Stomach (tissue), 8 donors: ENCODE measurements at regions not wholly inside any gene's neighbourhood (a gene's known extent, or its start where the extent isn't known, plus 50 kb on each side); places are given as distances from the start of the nearest gene placed in this dataset.

ENCODE experiments used
- DNase-seq, 2 donors: peaks; one replicate each; pipeline versions ENCODE4 v3.0.0 to v3.0.0-alpha.2; 2013 to 2019
- H3K27ac ChIP-seq, 5 donors: fragments of 200-600 bp in 4 of 5; sonication (generic) in 4 of 5; one replicate each; pipeline ENCODE4 v1.5.1; 2013 to 2019; ENCODE audit warnings: mild to moderate bottlenecking in 1 of 5, moderate library complexity in 1 of 5
- H3K27me3 ChIP-seq, 3 donors: fragments of 200-600 bp; sonication (generic); one replicate each; pipeline ENCODE4 v1.5.1; 2017 to 2019; ENCODE audit warnings: mixed run types in 1 of 3
- H3K36me3 ChIP-seq, 4 donors: fragments of 200-600 bp; sonication (generic); 1 replicate in 3 of 4; 2 replicates in 1 of 4; pipeline ENCODE4 v1.5.1; 2016 to 2019
- H3K4me1 ChIP-seq, 4 donors: fragments of 200-600 bp; sonication (generic); one replicate each; pipeline ENCODE4 v1.5.1; 2016 to 2019
- H3K4me3 ChIP-seq, 4 donors: fragments of 200-600 bp; sonication (generic) in 3 of 4; one replicate each; pipeline ENCODE4 v1.5.1; 2016 to 2019; ENCODE audit warnings: mild to moderate bottlenecking in 1 of 4
- H3K9me3 ChIP-seq, 4 donors: fragments of 200-600 bp; sonication (generic); one replicate each; pipeline ENCODE4 v1.5.1; 2016 to 2019
- CTCF ChIP-seq, 7 experiments: fragments of 450-650 bp in 4 of 7; fragments of 200-600 bp in 3 of 7; sonication (generic) in 3 of 7; IDR thresholded peaks; one replicate each; pipeline ENCODE4 v1.5.1; 2016 to 2019; ENCODE audit warnings: antibody characterized with exemption in 7 of 7, control low read depth in 2 of 7, mild to moderate bottlenecking in 1 of 7
- EP300 ChIP-seq: sonication (generic); formaldehyde crosslinking; IDR thresholded peaks from one replicate; pipeline ENCODE4 v1.6.1; 2017; ENCODE audit warnings: antibody characterized with exemption
- POLR2A ChIP-seq, 4 donors: fragments of 450-650 bp; IDR thresholded peaks; one replicate each; pipeline ENCODE4 v1.6.1; 2016; ENCODE audit warnings: antibody characterized with exemption in 4 of 4, control low read depth in 2 of 4, mild to moderate bottlenecking in 1 of 4, moderate library complexity in 1 of 4
- POLR2AphosphoS5 ChIP-seq, 3 donors: sonication (generic); formaldehyde crosslinking; IDR thresholded peaks; one replicate each; pipeline ENCODE4 v1.6.1; 2016; ENCODE audit warnings: antibody characterized with exemption in 3 of 3
- WGBS, 5 donors: extraction: QIAGEN DNeasy Blood & Tissue Kit in 3 of 5; methylation state at CpG; one replicate each; pipeline versions ENCODE4 v1.1.5 to v1.1.7; 2013 to 2018; 5-methylcytosine and 5-hydroxymethylcytosine counted together
- intact Hi-C: fragments of 100-400 bp; cut with DNase I; formaldehyde crosslinking; loops from one replicate; pipeline ENCODE4 v1.15.1; 2023; ENCODE audit warnings: low total_unique reads
- donor health status: healthy with polysubstance abuse.
- donor health status: Bipolar disorder and iron deficiency.
- donor health status: healthy.

- intact Hi-C loops: no loop called here
- TF ChIP-seq POLR2AphosphoS5 (IDR thresholded peaks at IDR 0.05) (no peak), CTCF (IDR thresholded peaks at IDR 0.05) (no peak), EP300 (no peak), POLR2A (IDR thresholded peaks at IDR 0.05) (no peak)
- no peak for DNase-seq
- Histone ChIP-seq H3K4me3 (no peak overlapping the region), H3K4me1 (no peaks in the 10 kb centered on the region), H3K27ac (no peak overlapping the region), H3K27me3 (no peaks in the 10 kb centered on the region), H3K36me3 (no peaks in the 10 kb centered on the region), H3K9me3 (no peaks in the 10 kb centered on the region)
- 84 to 93% (median 88%) methylated on average over 2 of the region's 2 CpGs for WGBS, 5 donors
Observed at GRCh38 chr2:57570961-57571360, 475.6 kb upstream of the VRK2 start.

GRCh38 chr2:57575700-57576268, 470.8 kb upstream of the VRK2 start:
- H3K36me3 ChIP-seq: no peaks in the 10 kb centered on the region

GRCh38 chr2:57576983-57577382, 469.6 kb upstream of the VRK2 start:
- Histone ChIP-seq H3K27me3 (no peaks in the 10 kb centered on the region), H3K4me3 (no peak overlapping the region), H3K4me1 (no peaks in the 10 kb centered on the region), H3K36me3 (no peaks in the 10 kb centered on the region), H3K27ac (no peak overlapping the region), H3K9me3 (no peaks in the 10 kb centered on the region)
- 96 to 100% (median 100%) methylated on average over 1 of the region's 1 CpG for WGBS, 5 donors
- TF ChIP-seq POLR2AphosphoS5 (IDR thresholded peaks at IDR 0.05) (no peak), CTCF (IDR thresholded peaks at IDR 0.05) (no peak), EP300 (no peak)
- intact Hi-C loops: no loop called here
- no peak for DNase-seq

More at GRCh38 chr2:57575700-57576268, 470.8 kb upstream of the VRK2 start:
- Histone ChIP-seq H3K27ac (no peak overlapping the region), H3K9me3 (no peaks in the 10 kb centered on the region), H3K27me3 (no peaks in the 10 kb centered on the region), H3K4me1 (no peaks in the 10 kb centered on the region), H3K4me3 (no peak overlapping the region)
- intact Hi-C loops: no loop called here
- no peak for DNase-seq
- 66 to 74% (median 72%) methylated on average over 5 of the region's 5 CpGs for WGBS, 5 donors
- TF ChIP-seq POLR2A (IDR thresholded peaks at IDR 0.05): no peak
- no peak for TF ChIP-seq CTCF (IDR thresholded peaks at IDR 0.05)

- Histone ChIP-seq H3K36me3 (no peaks in the 10 kb centered on the region), H3K4me3 (no peak overlapping the region), H3K27me3 (no peaks in the 10 kb centered on the region), H3K4me1 (no peaks in the 10 kb centered on the region), H3K27ac (no peak overlapping the region), H3K9me3 (no peaks in the 10 kb centered on the region)
- intact Hi-C loops: no loop called here
- WGBS, 5 donors: 75 to 83% (median 76%) methylated on average over 1 of the region's 1 CpG
- no peak for TF ChIP-seq POLR2A (IDR thresholded peaks at IDR 0.05)
- no peak for TF ChIP-seq EP300
- no peak for TF ChIP-seq POLR2AphosphoS5 (IDR thresholded peaks at IDR 0.05)
- TF ChIP-seq CTCF (IDR thresholded peaks at IDR 0.05): no peak
- no peak for DNase-seq
Observed at GRCh38 chr2:57597940-57598339, 448.7 kb upstream of the VRK2 start.
